ENCODE measurements at regions not wholly inside any gene's neighbourhood (a gene's known extent, or its start where the extent isn't known, plus 50 kb on each side); places are given as distances from the start of the nearest gene placed in this dataset.

DNA sequence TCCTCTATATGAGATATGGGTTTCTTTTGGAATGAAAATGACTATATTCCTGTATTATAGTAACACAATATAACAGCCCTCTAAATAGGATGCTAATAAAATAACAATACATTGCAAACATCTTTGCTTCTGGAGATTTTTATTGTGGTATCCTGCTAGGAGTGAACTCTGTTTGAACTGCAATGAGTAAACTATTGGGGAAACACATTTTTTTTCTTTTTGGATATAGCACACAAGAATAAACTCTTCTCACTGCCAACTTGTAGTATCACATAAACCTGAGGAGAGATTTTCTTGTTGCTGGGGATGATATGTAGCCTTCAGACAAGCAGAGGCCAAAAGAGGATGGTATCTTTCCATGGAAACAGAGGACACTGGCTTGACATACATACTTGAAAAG lies 238.2 kb downstream of the C4orf33 start:
- TF ChIP-seq, protein P1, sequence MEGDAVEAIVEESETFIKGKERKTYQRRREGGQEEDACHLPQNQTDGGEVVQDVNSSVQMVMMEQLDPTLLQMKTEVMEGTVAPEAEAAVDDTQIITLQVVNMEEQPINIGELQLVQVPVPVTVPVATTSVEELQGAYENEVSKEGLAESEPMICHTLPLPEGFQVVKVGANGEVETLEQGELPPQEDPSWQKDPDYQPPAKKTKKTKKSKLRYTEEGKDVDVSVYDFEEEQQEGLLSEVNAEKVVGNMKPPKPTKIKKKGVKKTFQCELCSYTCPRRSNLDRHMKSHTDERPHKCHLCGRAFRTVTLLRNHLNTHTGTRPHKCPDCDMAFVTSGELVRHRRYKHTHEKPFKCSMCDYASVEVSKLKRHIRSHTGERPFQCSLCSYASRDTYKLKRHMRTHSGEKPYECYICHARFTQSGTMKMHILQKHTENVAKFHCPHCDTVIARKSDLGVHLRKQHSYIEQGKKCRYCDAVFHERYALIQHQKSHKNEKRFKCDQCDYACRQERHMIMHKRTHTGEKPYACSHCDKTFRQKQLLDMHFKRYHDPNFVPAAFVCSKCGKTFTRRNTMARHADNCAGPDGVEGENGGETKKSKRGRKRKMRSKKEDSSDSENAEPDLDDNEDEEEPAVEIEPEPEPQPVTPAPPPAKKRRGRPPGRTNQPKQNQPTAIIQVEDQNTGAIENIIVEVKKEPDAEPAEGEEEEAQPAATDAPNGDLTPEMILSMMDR (IDR thresholded peaks at IDR 0.05) = no peak
- no peak for TF ChIP-seq ZFX (IDR thresholded peaks at IDR 0.05; ENCODE audit: borderline replicate concordance)
